Activated CD8-positive, alpha-beta memory T cell treated with anti-CD3 and anti-CD28 coated beads for 4 hours (primary cell): ENCODE measurements at regions not wholly inside any gene's neighbourhood (a gene's known extent, or its start where the extent isn't known, plus 50 kb on each side); places are given as distances from the start of the nearest gene placed in this dataset.
"Not testable (repeated sequence)": the region's sequence is repeated elsewhere in the genome, so short reads cannot be mapped to it uniquely, and the experiment has no call there.

Experiments
- DNase-seq, 2 donors: peaks; one replicate each; pipeline ENCODE4 v3.0.0-alpha.2; 2020; ENCODE audit warnings: low read depth in 2 of 2

DNA sequence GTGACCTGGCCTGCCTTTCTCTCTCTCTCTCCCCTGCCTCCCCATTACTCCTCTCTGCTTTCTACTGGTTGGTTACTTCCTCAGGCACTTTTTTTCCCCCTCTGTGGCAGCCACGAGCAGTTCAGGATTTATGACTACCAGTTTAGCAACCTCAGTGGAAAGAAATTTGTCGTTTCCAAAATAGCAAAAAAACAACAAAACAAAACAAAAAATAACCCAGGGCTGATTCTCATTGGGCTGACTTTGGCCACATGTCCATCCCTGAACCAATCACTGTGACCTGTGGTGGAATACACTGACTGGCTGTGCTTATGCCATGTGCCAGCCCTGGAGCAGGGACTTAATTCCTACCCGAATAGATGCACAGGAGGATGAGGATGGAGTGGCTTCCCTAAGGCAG, 137.4 kb downstream of the TFAP2C start:
- DNase-seq = no peak

DNA sequence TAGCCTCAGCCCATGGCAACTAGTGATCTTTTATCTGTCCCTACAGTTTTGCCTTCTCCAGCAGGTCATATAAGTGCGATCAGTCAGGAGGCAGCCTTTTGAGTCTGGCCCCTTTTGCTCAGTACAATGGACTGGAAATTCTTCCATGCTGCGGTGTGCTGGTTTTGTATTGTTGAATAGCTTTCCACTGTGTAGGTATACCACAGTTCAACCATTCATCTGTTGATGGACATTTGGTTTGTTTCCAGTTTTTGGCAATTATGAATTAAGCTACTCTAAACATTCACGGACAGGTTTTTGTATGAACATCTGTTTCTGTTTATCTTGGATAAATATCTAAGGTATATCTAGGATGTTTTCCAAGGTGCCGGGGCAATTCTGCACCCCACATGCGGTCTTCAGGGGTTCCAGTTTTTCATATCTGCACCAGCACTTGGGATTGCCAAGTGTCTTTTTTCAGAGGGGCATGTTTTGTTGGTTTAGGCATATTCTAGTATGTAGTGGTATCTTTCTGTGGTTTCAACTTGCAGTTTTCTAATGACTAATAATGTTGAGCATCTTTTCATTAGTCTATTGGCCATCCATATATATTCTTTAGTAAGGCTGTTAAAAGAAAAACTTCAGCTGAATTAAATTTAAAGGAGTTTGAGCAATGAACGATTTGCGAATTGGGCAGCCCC, 141.0 kb downstream of the TFAP2C start:
- no peak for DNase-seq

DNA sequence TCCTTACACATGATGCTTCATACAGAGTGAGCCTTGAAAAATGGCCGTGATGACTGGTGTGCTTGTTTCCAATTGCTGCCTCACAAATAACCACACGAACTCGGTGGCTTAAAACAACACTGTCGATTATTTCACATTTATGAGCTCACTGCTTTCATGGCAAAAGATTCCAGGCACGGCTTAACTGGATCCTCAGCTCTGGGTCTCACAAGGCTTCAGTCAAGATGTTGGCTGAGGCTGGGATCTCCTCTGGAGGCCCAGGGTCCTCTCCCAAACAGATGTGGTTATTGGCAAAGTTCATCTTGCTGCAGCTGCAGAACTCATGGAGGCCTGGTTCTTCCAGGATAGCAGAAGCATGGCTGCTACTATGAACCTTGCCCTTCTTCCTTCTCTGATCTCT, 144.6 kb downstream of the TFAP2C start:
- DNase-seq = no peak

DNA sequence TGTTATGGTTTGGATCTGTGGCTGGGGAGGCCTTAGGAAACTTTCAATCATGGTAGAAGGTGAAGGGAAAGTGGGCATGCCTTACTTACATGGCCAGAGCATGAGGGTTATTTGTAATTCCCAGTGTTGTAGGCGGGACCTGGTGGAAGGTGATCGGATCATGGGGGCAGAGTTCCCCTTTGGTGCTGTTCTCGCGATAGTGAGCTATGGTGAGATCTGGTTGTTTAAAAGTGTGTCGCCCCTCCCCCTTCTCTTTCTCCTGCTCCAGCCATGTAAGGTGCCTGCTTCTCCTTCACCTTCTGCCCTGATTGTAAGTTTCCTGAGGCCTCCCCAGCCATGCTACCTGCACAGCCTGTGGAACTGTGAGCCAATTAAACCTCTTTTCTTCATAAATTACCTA, 145.8 kb downstream of the TFAP2C start:
- DNase-seq = no peak

DNA sequence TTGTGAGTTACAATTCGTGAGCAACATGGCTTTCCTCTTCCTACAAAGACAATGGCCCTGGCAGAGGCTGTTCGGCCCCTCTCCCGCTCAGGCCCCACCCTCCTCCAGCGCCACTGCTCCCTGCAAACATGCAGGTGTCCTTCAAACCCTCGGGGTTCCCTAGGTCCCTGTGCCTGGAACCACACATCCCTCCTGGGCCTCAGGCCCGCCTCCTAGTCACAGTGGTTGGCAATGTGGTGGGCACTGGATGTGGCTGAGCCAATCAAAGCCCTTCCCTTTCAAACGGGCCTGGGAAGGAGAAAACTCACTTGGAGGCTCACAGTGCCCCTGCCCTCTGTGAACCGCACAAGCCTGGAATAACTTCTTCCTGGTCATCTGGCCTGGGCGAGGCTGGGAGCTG, 147.2 kb downstream of the TFAP2C start:
- DNase-seq = no peak

DNA sequence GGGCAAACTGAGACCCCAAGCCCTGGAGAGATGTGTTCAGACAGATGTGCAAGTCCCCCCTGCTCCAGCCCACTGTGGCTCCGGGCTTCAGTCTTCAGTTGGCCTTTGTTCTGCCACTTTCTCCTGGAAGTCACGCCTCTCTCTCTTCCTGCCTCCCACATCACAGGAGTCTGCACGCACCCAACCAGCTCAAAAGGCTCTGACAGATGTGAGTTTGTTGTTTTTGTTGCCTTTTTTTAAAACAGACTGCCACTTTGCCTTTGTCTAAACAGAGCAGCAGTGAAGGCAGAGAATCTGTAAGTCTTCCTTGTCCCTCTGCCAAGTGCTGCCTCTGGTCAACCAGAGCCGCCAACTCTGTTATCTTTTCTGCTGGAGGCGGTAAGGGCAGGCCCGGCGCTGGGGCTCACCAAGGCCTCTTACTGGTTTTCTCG, 149.7 kb downstream of the TFAP2C start:
- no peak for DNase-seq

DNA sequence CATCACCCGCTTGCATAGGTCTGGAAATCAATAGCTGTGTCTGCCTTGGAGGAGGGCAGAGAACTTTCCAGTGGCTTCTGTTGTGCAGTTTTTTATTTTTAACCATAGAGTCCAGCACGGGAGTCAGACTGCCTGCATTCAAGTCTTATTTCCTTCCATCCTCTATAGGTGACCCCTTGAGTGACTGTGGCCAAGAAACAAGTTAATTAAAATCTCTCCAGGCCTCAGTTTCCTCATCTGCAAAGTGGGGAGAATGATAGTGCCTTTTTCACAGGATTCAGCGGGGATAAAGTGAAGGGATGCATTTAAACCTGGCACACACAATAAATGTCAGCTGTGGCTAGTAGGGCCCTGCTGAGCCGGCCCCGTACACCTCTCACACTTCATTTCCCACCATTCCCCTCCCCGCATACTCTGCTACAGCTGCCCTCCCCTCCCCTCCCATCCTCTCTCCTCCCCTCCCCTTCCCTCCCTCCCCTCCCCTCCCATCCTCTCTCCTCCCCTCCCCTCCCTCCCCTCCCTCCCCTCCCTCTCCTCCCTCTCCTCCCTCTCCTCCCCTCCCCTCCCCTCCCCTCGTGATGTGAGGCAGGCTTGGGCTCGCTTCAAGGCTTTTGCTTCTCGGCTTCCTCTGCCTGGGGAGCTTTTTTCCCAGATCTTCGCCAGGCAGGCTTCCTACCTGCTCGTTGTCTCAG, 150.5 kb downstream of the TFAP2C start:
- DNase-seq = no peak

DNA sequence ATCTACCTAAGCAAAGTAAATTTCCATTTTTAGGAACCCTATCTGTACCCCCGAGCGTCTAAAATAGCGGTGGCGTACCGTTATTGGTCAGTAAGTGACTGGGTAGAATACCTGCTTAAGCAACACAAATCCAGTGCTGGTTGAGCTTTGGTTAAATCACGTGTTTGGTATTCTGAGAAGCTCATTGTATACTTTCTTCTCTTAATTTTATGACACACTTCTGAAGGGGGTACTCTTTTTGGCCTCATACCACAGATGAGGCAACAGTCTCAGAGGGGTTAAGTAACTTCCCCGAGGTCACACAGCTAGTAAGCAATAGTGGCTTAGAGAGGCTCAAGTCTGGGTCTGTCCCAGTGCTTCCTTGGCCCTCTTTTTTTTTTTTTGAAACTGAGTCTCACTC, 151.2 kb downstream of the TFAP2C start:
- DNase-seq = no peak

DNA sequence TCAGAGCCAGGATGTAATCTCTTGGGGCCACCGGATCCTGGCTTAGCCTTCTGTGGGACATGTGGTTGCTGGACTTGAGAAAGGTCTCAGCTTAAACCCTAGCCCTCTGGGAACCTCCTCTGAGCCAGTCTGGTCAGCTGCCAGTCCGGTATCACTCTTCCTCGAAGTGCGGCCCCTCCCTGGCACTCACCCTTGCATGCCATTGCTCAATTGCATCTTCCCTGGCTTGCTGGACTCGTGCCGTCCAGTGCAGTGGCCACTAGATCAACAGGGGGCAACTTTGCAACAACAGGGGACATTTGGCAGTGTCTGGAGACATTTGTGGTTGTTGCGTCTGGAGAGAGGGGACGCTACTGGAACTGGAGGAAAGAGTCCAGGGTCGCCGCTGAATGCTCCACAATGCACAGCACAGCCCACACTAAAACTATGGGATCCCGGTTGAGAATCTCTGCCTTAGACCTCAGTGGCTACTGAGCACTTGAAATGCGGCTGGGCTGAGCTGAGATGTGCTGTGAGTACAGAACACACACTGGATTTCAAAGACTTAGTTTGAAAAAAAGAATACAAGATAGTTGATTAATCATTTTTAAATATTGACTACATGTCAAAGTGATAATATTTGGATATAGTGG, 152.1 kb downstream of the TFAP2C start:
- no peak for DNase-seq

DNA sequence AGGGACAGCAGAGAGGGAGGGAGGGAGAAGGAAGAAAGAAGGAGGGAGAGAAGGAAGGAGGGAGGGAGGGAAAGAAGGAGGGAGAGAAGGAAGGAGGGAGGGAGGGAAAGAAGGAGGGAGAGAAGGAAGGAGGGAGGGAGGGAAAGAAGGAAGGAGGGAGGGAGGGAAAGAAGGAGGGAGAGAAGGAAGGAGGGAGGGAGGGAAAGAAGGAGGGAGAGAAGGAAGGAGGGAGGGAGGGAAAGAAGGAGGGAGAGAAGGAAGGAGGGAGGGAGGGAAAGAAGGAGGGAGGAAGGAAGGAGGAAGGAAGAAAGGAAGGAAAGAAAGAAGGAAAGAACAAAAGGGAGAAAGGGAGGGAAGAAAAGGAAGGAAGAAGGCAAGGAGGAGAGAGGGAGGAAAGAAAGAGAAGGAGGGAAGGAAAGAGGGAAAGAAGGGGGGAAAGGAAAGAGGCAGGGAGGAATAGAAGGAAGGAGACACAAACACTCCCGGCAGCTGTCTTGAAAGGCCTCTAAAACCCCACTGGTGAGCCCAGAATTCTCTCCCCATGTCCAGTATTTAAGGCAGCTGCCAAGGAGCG, 153.0 kb downstream of the TFAP2C start:
- DNase-seq = not testable (repeated sequence)

DNA sequence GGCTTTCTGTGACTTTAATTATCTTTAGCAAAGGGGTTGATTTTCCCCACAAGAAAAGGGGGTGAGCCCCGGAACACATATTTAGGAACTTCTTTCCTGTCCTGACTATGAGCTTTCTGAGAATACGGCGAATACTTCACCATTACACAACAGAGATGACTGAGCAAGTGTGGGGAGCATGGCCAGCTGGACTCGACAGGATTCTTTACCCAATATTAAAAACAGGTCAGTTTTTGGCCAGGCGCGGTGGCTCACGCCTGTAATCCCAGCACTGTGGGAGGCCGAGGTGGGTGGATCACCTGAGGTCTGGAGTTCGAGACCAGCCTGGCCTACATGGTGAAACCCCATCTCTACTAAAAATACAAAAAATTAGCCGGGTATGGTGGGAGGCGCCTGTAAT, 153.7 kb downstream of the TFAP2C start:
- DNase-seq = not testable (repeated sequence)

DNA sequence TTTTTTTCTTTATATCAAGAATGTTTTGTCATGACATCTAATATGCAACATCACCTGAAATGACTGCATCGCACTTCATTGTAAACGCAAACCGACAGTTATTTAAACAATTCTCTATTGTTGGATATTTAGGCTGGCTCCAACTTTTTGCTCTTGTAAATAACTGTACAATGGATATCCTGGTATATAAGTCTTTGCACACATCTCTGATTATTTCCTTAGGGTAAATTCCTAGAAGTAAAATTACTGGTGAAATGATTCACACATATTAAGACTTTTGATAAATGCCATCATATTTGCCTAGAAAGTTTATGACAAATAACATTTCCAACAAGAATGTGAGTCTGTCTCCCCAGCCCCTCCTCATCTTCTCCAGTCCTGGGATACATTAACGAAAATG, 154.7 kb downstream of the TFAP2C start:
- DNase-seq = no peak

DNA sequence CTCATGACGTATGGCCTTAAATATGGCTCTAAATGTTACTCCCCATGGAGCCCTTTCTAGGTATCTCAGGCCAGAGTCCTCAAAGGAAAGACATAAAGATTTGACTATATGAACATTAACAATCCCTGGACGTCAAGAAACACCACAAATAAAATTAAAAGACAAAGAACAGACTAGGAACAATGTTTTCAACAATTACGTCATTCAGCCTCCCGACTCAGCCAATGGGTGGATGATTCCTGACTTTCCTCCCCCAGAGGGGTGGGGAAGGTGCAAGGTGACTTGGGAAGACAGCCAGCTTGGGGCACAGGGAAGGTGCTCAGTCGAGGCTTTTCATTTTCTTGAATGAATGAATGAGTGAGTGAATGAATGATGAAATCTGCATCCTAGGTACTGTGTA, 157.4 kb downstream of the TFAP2C start:
- DNase-seq = no peak

DNA sequence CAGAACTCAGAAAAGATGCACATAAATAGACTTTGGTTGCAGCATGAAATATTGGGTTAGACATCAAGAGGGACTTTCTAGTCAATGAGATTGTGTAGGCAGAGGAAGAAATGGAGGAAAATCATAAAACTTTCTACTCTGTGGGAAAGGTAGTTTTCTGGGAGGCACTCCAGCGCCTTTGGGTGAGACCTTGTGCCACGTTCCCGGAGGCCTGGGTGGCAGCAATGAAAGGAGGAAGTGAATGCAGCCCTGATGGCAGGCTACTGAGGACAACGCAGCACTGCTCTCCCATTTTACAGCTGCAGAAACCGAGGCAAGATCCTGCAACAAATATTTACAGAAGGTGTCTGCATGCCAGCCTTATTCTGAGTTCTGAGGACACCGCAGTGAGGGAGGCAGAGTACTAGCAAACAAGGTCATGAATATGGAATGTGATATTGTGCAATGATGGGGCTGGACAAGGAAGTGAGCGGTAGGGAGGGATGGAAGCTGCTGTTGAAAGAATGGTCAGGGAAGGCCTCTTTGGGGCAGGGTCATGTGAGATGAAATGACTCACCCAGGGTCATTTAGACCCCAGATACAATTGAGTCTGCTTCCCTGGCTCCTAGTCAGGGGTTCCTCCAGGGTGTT, 159.1 kb downstream of the TFAP2C start:
- no peak for DNase-seq

DNA sequence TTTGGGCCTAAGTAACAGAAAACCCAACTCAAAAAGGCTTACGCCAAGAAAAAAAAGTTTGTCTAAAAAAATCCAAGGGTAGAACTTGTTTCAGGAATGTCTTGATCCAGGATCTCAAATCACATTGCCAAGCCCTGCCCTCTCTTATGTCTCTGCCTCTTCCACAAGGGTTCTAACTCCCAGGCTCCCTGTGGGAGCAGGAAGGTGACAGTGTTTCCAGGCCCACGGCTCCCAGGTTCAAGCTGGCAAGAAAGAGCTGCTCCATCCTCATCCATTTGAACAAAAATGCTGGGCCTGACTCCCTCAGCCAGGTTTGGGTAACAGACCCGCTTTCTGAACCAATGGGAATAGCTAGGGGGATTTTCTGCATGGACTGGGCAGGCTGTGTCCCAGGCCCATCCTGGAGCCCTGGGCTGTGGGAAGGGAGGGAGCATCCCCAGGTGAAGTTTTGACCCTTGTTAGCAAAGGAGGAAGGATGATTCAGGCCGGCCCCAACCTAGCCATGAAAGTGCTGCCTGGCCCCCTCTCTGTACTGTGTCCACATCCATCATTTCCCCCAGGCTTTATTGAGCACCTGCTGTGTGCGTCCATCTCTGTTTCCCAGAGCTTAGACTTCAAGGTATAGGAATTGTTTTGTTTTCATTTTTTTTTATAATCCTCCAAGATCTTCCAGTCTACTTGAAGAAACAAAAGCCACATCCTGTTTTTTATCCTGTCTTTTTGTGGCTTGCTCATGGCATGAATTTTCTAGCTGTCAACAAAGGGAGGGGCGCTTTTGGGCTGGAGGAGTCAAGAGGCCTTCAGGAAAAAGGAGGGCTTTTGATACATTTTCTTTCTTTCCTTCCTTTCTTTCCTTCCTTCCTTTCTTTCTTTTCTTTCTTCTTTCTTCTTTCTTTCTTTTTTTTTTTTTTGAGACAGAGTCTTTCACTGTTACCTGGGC, 159.8 kb downstream of the TFAP2C start:
- no peak for DNase-seq

DNA sequence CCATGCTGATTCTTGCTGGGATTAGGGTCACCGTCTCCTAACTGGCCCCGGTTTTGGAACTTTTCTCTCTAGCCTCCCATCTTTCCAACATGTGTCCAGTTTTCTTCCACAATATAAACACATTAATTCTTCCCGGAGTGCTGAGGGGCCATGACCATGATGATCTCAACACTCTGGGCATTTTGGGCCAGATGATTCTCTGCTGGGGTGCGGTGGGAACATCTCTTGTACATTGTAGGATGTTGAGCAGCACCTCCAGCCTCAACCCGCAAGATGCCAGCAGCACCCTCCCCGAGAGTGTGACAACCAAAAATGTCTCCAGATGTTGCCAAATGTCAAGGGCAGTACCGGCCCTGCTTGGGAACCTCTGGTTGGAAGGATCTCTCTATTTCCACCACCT, 164.8 kb downstream of the TFAP2C start:
- no peak for DNase-seq

DNA sequence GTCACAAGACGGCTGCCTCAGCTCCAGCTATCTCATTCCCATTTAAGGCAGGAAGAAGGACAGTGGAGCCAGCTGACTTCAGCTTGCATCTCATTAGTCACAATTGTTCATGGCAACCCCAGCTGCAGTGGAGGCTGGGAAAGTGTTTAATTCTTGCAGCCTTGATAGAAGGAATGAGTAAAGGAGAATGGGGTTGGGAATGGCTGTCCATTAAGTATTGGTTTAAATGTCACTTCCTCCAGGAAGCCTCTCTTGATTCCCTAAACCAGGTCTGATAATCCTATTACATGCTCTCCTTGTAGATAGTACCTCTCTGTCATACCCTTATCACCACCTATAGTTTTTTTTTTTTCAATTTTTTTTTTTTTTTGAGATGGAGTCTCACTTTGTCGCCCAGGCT, 166.4 kb downstream of the TFAP2C start:
- no peak for DNase-seq

DNA sequence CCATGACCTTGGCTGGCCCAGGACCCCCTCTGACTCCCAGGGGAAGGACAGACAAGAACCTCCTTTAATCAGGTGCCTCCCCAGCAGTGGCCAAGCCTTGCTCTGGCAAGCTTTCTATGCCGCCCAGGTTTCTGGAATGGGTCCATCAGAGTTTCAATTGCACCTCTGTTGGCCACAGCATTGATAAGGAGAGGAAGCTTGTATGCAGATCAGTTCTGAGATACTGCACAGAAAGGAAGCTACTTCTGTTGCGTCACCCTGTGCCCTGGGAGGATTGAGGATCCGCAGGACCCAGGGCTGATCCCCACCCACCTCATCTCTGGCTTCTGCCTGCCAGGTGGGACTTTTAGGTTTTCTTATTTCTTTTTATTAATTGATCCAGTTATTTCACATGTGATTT, 167.2 kb downstream of the TFAP2C start:
- DNase-seq = no peak

DNA sequence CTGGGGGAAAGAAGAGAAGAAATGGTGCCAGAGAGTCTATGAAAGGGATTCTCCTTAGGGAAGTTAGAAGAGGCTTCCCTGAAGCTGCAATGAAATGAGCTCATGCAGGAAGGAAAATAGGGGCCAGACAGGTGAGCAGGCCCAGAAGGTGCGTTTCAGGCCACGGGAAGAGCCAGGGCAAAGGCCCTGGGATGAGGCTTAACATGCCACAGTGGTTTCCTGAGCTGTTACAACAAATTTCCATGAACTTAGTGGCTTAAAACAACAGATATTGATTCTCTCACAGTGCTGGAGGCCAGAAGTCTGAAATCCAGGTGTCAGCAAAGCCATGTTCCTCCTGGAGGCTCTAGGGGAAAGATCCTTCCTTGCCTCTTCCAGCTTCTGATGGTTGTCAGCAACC, 167.9 kb downstream of the TFAP2C start:
- DNase-seq = no peak

DNA sequence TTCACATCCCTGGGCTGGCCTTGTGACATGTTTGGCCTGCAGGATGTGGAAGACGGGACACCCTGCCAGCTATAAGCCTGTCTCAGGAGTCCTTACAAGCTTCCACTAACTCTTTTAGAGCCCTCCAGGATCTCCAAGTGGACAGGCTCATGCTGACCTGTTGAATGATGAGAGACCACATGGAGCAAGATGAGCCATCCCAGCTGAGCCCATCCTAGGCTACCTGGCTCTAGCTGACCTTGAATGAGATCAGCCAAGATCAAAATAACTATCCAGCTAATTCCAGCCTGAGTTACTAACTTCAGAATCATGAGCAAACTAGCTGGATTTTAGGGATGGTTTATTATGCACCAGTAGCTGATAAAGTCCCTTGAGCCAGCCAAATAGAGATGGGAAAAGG, 169.5 kb downstream of the TFAP2C start:
- DNase-seq = no peak

DNA sequence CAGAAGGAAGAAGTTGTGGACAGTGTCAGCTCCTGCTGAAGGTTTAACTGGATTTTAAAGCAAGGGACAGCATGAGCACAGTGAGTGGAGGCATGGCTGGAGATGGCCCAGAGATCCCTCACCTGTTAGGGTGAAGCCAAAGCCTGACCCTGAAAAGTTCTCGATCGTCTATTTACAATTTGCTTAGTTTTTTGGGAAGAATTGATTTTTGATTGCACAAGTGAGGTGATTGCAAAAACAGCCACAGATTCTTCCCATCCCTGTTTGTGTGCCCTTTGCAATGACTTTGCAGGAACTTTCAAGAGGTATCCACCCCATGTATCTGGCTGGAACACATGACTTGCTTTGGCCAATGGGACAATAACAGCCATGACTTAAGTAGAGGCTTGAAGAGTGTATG, 170.1 kb downstream of the TFAP2C start:
- DNase-seq = no peak
